PC-9 (cell line): ENCODE measurements at regions not wholly inside any gene's neighbourhood (a gene's known extent, or its start where the extent isn't known, plus 50 kb on each side); places are given as distances from the start of the nearest gene placed in this dataset.

Experiments used
- BruUV-seq: library from RNA; stranded (reverse); fragments of 400-500 nt; replicated peaks from 2 replicates; lab custom pipeline; 2021; lab: Mats Ljungman, UMichigan
- CTCF ChIA-PET: fragments of 300-600 bp; sonication (Branson Sonifier 250); formaldehyde crosslinking; loops from one replicate; lab custom pipeline; 2022; ENCODE audit warnings: antibody characterized with exemption; lab: Charles Lee
- POLR2A ChIA-PET: fragments of 300-600 bp; sonication (Branson Sonifier 250); formaldehyde crosslinking; loops from one replicate; lab custom pipeline; 2022; ENCODE audit warnings: antibody characterized with exemption; ENCODE audit not compliant: unreplicated experiment; lab: Charles Lee
- DNase-seq, 2 experiments: peaks; one replicate each; pipeline versions ENCODE4 v3.0.0 to v3.0.0-alpha.2; 2015 to 2022; ENCODE audit warnings: mixed read lengths in 1 of 2
- H2AFZ ChIP-seq: fragments of 200-600 bp; sonication (generic); 2 replicates; pipeline ENCODE4 v1.8.1; 2017; ENCODE audit warnings: antibody characterized with exemption
- H3F3A ChIP-seq: fragments of 200-600 bp; sonication (generic); 2 replicates; pipeline ENCODE4 v1.8.1; 2017; ENCODE audit warnings: antibody characterized with exemption, mild to moderate bottlenecking, low read depth; ENCODE audit not compliant: insufficient read depth
- H3K27ac ChIP-seq: fragments of 200-600 bp; sonication (generic); 2 replicates; pipeline ENCODE4 v1.6.1; 2016; ENCODE audit warnings: mixed run types
- H3K27me3 ChIP-seq: fragments of 200-600 bp; sonication (generic); 2 replicates; pipeline ENCODE4 v1.6.1; 2016; ENCODE audit warnings: low read depth, mixed run types; ENCODE audit not compliant: insufficient read depth
- H3K36me3 ChIP-seq: fragments of 200-600 bp; sonication (generic); 2 replicates; pipeline ENCODE4 v1.6.1; 2016; ENCODE audit warnings: low read depth, mixed run types
- H3K4me1 ChIP-seq: fragments of 200-600 bp; sonication (generic); replicated peaks from 2 replicates; pipeline ENCODE4 v1.6.1; 2016; ENCODE audit warnings: mixed run types; ENCODE audit not compliant: insufficient read depth
- H3K4me2 ChIP-seq: fragments of 200-600 bp; sonication (generic); 2 replicates; pipeline ENCODE4 v1.6.1; 2017; ENCODE audit warnings: mixed run types
- H3K4me3 ChIP-seq: fragments of 200-600 bp; sonication (generic); 2 replicates; pipeline ENCODE4 v1.6.1; 2016; ENCODE audit warnings: mixed run types
- H3K79me2 ChIP-seq: fragments of 200-600 bp; sonication (generic); 2 replicates; pipeline ENCODE4 v1.6.1; 2017; ENCODE audit warnings: low read depth, mixed run types
- H3K9me2 ChIP-seq: fragments of 200-600 bp; sonication (generic); 2 replicates; pipeline ENCODE4 v1.8.1; 2017; ENCODE audit warnings: mild to moderate bottlenecking; ENCODE audit not compliant: insufficient read depth
- H3K9me3 ChIP-seq: fragments of 200-600 bp; sonication (generic); 2 replicates; pipeline ENCODE4 v1.8.1; 2016; ENCODE audit warnings: low read depth; ENCODE audit not compliant: insufficient read depth
- H4K20me1 ChIP-seq: fragments of 200-600 bp; sonication (generic); 2 replicates; pipeline ENCODE4 v1.8.1; 2017; ENCODE audit not compliant: insufficient read depth
- EZH2 ChIP-seq: fragments of 200-600 bp; sonication (generic); IDR thresholded peaks from 2 replicates; pipeline ENCODE4 v1.8.0; 2017; ENCODE audit warnings: antibody characterized with exemption, low read depth
- intact Hi-C: fragments of 100-400 bp; cut with micrococcal nuclease; formaldehyde crosslinking; loops from one replicate; pipeline ENCODE4 v1.10.0; 2022; ENCODE audit not compliant: unreplicated experiment
- TF ChIP-seq, protein P1 (sequence below): fragments of 200-600 bp; sonication (generic); conservative IDR thresholded peaks from 2 replicates; pipeline ENCODE4 v1.6.1; 2017; ENCODE audit warnings: mixed run types, antibody characterized with exemption, mild to moderate bottlenecking, moderate library complexity

DNA sequence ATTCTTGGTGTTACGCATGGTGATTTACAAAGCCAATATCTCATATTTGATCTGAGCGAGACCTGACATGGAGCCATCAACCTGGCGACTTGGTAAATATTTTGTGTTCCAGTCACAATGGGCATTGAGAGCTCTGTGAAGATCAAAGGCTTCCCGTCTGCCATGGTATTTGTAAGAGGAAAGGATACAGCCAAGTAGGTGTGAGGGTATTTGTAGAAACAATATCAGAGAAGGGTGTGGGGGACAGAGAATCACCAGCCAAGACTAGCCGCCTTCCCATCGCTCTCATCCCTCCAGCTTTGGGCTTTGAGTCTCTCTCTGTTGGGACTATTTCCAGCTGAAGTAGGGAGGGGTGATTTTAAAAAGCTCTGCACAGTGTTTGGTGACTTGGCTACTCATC lies 173.4 kb upstream of the BDNF start:
- no peaks in the 10 kb centered on the region for H4K20me1 ChIP-seq
- no peaks in the 10 kb centered on the region for H3K36me3 ChIP-seq
- H2AFZ ChIP-seq: peak overlapping the region; percentile 13; the same call in 1 of the 2 replicates
- no TSS peak for BruUV-seq
- peak in 1 of 2 experiments; percentile 42 for DNase-seq
- ChIA-PET POLR2A (no interaction called here), CTCF (no interaction called here)
- peaks cover 5% of the 10 kb centered on the region; the same call in 1 of the 2 replicates for H3K9me3 ChIP-seq
- TF ChIP-seq, protein P1, sequence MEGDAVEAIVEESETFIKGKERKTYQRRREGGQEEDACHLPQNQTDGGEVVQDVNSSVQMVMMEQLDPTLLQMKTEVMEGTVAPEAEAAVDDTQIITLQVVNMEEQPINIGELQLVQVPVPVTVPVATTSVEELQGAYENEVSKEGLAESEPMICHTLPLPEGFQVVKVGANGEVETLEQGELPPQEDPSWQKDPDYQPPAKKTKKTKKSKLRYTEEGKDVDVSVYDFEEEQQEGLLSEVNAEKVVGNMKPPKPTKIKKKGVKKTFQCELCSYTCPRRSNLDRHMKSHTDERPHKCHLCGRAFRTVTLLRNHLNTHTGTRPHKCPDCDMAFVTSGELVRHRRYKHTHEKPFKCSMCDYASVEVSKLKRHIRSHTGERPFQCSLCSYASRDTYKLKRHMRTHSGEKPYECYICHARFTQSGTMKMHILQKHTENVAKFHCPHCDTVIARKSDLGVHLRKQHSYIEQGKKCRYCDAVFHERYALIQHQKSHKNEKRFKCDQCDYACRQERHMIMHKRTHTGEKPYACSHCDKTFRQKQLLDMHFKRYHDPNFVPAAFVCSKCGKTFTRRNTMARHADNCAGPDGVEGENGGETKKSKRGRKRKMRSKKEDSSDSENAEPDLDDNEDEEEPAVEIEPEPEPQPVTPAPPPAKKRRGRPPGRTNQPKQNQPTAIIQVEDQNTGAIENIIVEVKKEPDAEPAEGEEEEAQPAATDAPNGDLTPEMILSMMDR: no peak
- no peak for TF ChIP-seq EZH2
- H3F3A ChIP-seq: no peaks in the 10 kb centered on the region
- no peaks in the 10 kb centered on the region for H3K9me2 ChIP-seq
- no peak overlapping the region for H3K4me2 ChIP-seq
- H3K4me1 ChIP-seq: no peaks in the 10 kb centered on the region
- no peaks in the 10 kb centered on the region for H3K79me2 ChIP-seq
- H3K27me3 ChIP-seq: no peaks in the 10 kb centered on the region
- intact Hi-C loops: no loop called here
- H3K4me3 ChIP-seq: no peak overlapping the region
- H3K27ac ChIP-seq: no peak overlapping the region

DNA sequence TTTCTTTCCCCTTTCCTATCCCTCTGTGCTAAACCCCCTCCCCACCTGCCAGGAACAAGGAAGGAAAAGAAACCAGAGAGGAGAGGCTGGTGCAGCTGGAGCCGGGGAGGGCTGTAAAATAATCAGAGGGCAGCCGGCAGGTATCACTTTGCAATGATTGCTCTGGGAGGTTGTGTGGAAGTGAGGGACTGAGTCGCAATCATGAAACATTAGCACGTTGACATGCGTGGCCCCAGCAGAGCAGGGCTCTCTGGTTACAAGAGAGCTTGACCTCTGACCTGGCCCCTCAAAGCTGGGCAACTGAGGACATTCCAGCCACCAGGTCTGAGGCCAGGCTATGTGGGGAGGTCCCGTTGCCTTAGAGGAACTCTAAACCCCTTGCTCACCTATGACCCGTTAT lies 170.8 kb upstream of the BDNF start:
- Histone ChIP-seq H3K9me2 (no peaks in the 10 kb centered on the region), H3K27ac (no peak overlapping the region), H3K4me1 (no peaks in the 10 kb centered on the region), H3F3A (no peaks in the 10 kb centered on the region), H3K4me3 (no peak overlapping the region), H3K79me2 (no peaks in the 10 kb centered on the region), H4K20me1 (no peaks in the 10 kb centered on the region), H3K36me3 (no peaks in the 10 kb centered on the region), H3K27me3 (no peaks in the 10 kb centered on the region), H2AFZ (no peak overlapping the region), H3K4me2 (no peak overlapping the region), H3K9me3 (0 out of 2 replicates have a peak, but pooled peaks cover under 1% of the 10 kb centered on the region)
- DNase-seq: no peak
- CTCF ChIA-PET: no interaction called here
- TF ChIP-seq, protein P1: no peak
- no peak for TF ChIP-seq EZH2
- POLR2A ChIA-PET: no interaction called here
- intact Hi-C loops: no loop called here
- no TSS peak for BruUV-seq

DNA sequence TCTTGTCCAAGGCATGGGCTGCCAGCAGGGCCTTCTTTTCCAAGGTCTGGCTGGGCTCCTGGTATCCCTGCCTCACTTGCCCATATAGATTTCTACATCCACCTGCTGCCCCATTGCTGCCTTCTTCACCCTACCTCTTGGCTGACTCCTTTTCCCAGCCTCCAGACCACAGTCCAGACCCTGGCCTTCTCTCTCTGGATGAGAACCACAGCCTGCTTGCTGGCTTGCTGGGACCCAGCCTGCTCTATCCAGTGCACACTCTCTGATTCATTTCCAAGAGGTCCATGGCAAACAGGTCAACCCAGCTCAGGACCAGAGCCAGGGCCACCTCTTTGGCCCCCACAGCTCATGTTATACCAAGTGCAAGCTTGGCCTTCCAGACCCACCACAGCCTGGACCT lies 169.4 kb upstream of the BDNF start:
- H3K27me3 ChIP-seq: no peaks in the 10 kb centered on the region
- H3K9me3 ChIP-seq: no peaks in the 10 kb centered on the region
- POLR2A ChIA-PET: no interaction called here
- no peak for TF ChIP-seq EZH2
- TF ChIP-seq, protein P1: no peak
- H2AFZ ChIP-seq: no peak overlapping the region
- no peaks in the 10 kb centered on the region for H3K9me2 ChIP-seq
- no peaks in the 10 kb centered on the region for H3F3A ChIP-seq
- no peaks in the 10 kb centered on the region for H3K36me3 ChIP-seq
- no peaks in the 10 kb centered on the region for H3K79me2 ChIP-seq
- no peaks in the 10 kb centered on the region for H4K20me1 ChIP-seq
- no peak overlapping the region for H3K27ac ChIP-seq
- no peak overlapping the region for H3K4me2 ChIP-seq
- no peak overlapping the region for H3K4me3 ChIP-seq
- no TSS peak for BruUV-seq
- CTCF ChIA-PET: no interaction called here
- intact Hi-C loops: no loop called here
- no peaks in the 10 kb centered on the region for H3K4me1 ChIP-seq
- no peak for DNase-seq
